ENCODE measurements at regions not wholly inside any gene's neighbourhood (a gene's known extent, or its start where the extent isn't known, plus 50 kb on each side); places are given as distances from the start of the nearest gene placed in this dataset.

DNA sequence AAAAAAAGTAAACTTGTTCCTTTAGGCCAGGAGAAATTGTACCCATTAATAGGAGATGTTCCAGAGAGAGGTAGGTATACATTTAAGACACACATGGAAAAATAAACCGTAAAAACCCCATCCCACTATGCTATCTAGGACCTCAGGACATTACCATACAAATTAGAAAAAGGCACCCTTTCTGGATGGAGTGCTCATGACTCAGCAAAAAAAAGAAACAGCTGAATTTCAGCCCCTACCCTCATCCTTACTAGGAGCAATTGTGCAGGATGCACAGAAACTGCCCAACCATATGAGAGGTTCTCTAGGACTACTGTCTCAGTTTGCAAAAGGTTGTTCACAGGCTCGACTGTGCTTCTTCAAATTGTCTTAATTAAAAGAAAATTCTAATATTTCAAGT, 368.2 kb downstream of the HINT1 start:
- TF ChIP-seq, protein P1, sequence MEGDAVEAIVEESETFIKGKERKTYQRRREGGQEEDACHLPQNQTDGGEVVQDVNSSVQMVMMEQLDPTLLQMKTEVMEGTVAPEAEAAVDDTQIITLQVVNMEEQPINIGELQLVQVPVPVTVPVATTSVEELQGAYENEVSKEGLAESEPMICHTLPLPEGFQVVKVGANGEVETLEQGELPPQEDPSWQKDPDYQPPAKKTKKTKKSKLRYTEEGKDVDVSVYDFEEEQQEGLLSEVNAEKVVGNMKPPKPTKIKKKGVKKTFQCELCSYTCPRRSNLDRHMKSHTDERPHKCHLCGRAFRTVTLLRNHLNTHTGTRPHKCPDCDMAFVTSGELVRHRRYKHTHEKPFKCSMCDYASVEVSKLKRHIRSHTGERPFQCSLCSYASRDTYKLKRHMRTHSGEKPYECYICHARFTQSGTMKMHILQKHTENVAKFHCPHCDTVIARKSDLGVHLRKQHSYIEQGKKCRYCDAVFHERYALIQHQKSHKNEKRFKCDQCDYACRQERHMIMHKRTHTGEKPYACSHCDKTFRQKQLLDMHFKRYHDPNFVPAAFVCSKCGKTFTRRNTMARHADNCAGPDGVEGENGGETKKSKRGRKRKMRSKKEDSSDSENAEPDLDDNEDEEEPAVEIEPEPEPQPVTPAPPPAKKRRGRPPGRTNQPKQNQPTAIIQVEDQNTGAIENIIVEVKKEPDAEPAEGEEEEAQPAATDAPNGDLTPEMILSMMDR (IDR thresholded peaks at IDR 0.05) = no peak
- TF ChIP-seq EZH2 (IDR thresholded peaks at IDR 0.05) = no peak

Measured in neural progenitor cell (in vitro differentiated cells).